ENCODE measurements at regions not wholly inside any gene's neighbourhood (a gene's known extent, or its start where the extent isn't known, plus 50 kb on each side); places are given as distances from the start of the nearest gene placed in this dataset.

GRCh38 chr6:149150301-149150700 is 167.2 kb upstream of the TAB2 start:
- no peak for DNase-seq

- no peak for DNase-seq
Observed at GRCh38 chr6:149150801-149151398, 166.6 kb upstream of the TAB2 start.

GRCh38 chr6:149152521-149152920 is 165.0 kb upstream of the TAB2 start:
- no peak for DNase-seq

GRCh38 chr6:149153100-149153499 is 164.4 kb upstream of the TAB2 start:
- no peak for DNase-seq

GRCh38 chr6:149153693-149154092 is 163.8 kb upstream of the TAB2 start:
- DNase-seq: no peak

- no peak for DNase-seq
Observed at GRCh38 chr6:149154261-149154821, 163.2 kb upstream of the TAB2 start.

- no peak for DNase-seq
Observed at GRCh38 chr6:149157126-149157525, 160.4 kb upstream of the TAB2 start.

- no peak for DNase-seq
Observed at GRCh38 chr6:149158076-149158475, 159.4 kb upstream of the TAB2 start.

GRCh38 chr6:149160943-149161342 is 156.6 kb upstream of the TAB2 start:
- DNase-seq: no peak

GRCh38 chr6:149162924-149163323 is 154.6 kb upstream of the TAB2 start:
- no peak for DNase-seq

GRCh38 chr6:149164199-149164750 is 153.2 kb upstream of the TAB2 start:
- DNase-seq: no peak

GRCh38 chr6:149166336-149166735 is 151.2 kb upstream of the TAB2 start:
- DNase-seq: peak; percentile 39

GRCh38 chr6:149166747-149167146 is 150.8 kb upstream of the TAB2 start:
- DNase-seq: peak; percentile 53

GRCh38 chr6:149168968-149169367 is 148.5 kb upstream of the TAB2 start:
- no peak for DNase-seq

- DNase-seq: no peak
Observed at GRCh38 chr6:149169761-149170511, 147.6 kb upstream of the TAB2 start.

- peak; percentile 7 for DNase-seq
Observed at GRCh38 chr6:149170564-149171452, 146.7 kb upstream of the TAB2 start.

GRCh38 chr6:149173222-149173621 is 144.3 kb upstream of the TAB2 start:
- no peak for DNase-seq

GRCh38 chr6:149174962-149175361 is 142.6 kb upstream of the TAB2 start:
- DNase-seq: no peak

GRCh38 chr6:149176971-149177667 is 140.4 kb upstream of the TAB2 start:
- no peak for DNase-seq

GRCh38 chr6:149179431-149179830 is 138.1 kb upstream of the TAB2 start:
- DNase-seq: no peak

- DNase-seq: no peak
Observed at GRCh38 chr6:149181304-149181703, 136.2 kb upstream of the TAB2 start.

- no peak for DNase-seq
Observed at GRCh38 chr6:149182262-149182661, 135.2 kb upstream of the TAB2 start.
